Activated CD4-positive, alpha-beta T cell treated with anti-CD3 and anti-CD28 coated beads for 4 hours (primary cell): ENCODE measurements at regions not wholly inside any gene's neighbourhood (a gene's known extent, or its start where the extent isn't known, plus 50 kb on each side); places are given as distances from the start of the nearest gene placed in this dataset.
A peak's percentile ranks its signal among the peaks of the same experiment; 100 is the strongest.

ENCODE experiments used
- DNase-seq, 2 donors: peaks; one replicate each; pipeline ENCODE4 v3.0.0-alpha.2; 2020

GRCh38 chr6:90402831-90403192, 106.2 kb upstream of the BACH2 start:
- no peak for DNase-seq

- peak; percentile 39 for DNase-seq
Observed at GRCh38 chr6:90401933-90402830, 105.5 kb upstream of the BACH2 start.

GRCh38 chr6:90399970-90400369, 103.3 kb upstream of the BACH2 start:
- DNase-seq: peak; percentile 21 to 39

GRCh38 chr6:90397929-90398674, 101.5 kb upstream of the BACH2 start:
- peak; percentile 87 to 91 for DNase-seq

- no peak for DNase-seq
Observed at GRCh38 chr6:90397047-90397446, 100.4 kb upstream of the BACH2 start.

- DNase-seq: peak; percentile 69 to 81
Observed at GRCh38 chr6:90393232-90393884, 96.7 kb upstream of the BACH2 start.

- no peak for DNase-seq
Observed at GRCh38 chr6:90390379-90390778, 93.7 kb upstream of the BACH2 start.

GRCh38 chr6:90388395-90388794, 91.8 kb upstream of the BACH2 start:
- no peak for DNase-seq

- DNase-seq: no peak
Observed at GRCh38 chr6:90387826-90388225, 91.2 kb upstream of the BACH2 start.

- DNase-seq: no peak
Observed at GRCh38 chr6:90387383-90387775, 90.7 kb upstream of the BACH2 start.

GRCh38 chr6:90386399-90387382, 90.0 kb upstream of the BACH2 start:
- no peak for DNase-seq

GRCh38 chr6:90385759-90386313, 89.2 kb upstream of the BACH2 start:
- DNase-seq: no peak

GRCh38 chr6:90384720-90385119, 88.1 kb upstream of the BACH2 start:
- DNase-seq: no peak

- no peak for DNase-seq
Observed at GRCh38 chr6:90383196-90383822, 86.7 kb upstream of the BACH2 start.

- DNase-seq: no peak
Observed at GRCh38 chr6:90382760-90383159, 86.1 kb upstream of the BACH2 start.

GRCh38 chr6:90375681-90376439, 79.2 kb upstream of the BACH2 start:
- DNase-seq: no peak

GRCh38 chr6:90374201-90374600, 77.6 kb upstream of the BACH2 start:
- DNase-seq: no peak

GRCh38 chr6:90372885-90373284, 76.2 kb upstream of the BACH2 start:
- DNase-seq: no peak

- no peak for DNase-seq
Observed at GRCh38 chr6:90372450-90372849, 75.8 kb upstream of the BACH2 start.

- no peak for DNase-seq
Observed at GRCh38 chr6:90370493-90370959, 73.9 kb upstream of the BACH2 start.

- DNase-seq: no peak
Observed at GRCh38 chr6:90369651-90370050, 73.0 kb upstream of the BACH2 start.
